Sigmoid colon (tissue), 3 donors: ENCODE measurements at regions not wholly inside any gene's neighbourhood (a gene's known extent, or its start where the extent isn't known, plus 50 kb on each side); places are given as distances from the start of the nearest gene placed in this dataset.

Experiments
- CTCF ChIP-seq, 4 experiments: fragments of 450-650 bp in 3 of 4; fragments of 200-600 bp in 1 of 4; IDR thresholded peaks; one replicate each; pipeline ENCODE4 v1.5.1; 2016 to 2019; ENCODE audit warnings: antibody characterized with exemption in 4 of 4, mild to moderate bottlenecking in 3 of 4, moderate library complexity in 2 of 4
- POLR2A ChIP-seq, 2 donors: fragments of 450-650 bp; IDR thresholded peaks; one replicate each; pipeline ENCODE4 v1.6.1; 2016; ENCODE audit warnings: antibody characterized with exemption in 2 of 2, mild to moderate bottlenecking in 2 of 2, moderate library complexity in 2 of 2

- TF ChIP-seq CTCF (IDR thresholded peaks at IDR 0.05) (no peak), POLR2A (IDR thresholded peaks at IDR 0.05) (no peak)
These were observed 269.6 kb upstream of the NEBL start for GRCh38 chr10:21166557-21167287.
